NT2/D1 (cell line): ENCODE measurements at regions not wholly inside any gene's neighbourhood (a gene's known extent, or its start where the extent isn't known, plus 50 kb on each side); places are given as distances from the start of the nearest gene placed in this dataset.

Experiments
- DNase-seq: peaks from one replicate; pipeline ENCODE4 v3.0.0-alpha.2; 2011; ENCODE audit warnings: low read depth, low spot score
- H3K27me3 ChIP-seq: 2 replicates; pipeline ENCODE4 v1.6.0; 2011; ENCODE audit warnings: mild to moderate bottlenecking; ENCODE audit not compliant: insufficient read length, insufficient read depth
- H3K36me3 ChIP-seq: 2 replicates; pipeline ENCODE4 v1.6.1; 2011; ENCODE audit warnings: mild to moderate bottlenecking, low read length, mixed read lengths; ENCODE audit not compliant: insufficient read depth, insufficient read length
- H3K4me1 ChIP-seq: 2 replicates; pipeline ENCODE4 v1.5.1; 2011; ENCODE audit not compliant: insufficient read depth, insufficient read length
- H3K4me3 ChIP-seq: 2 replicates; pipeline ENCODE4 v1.5.1; 2011; ENCODE audit warnings: low read depth; ENCODE audit not compliant: insufficient read length
- H3K9ac ChIP-seq: 2 replicates; pipeline ENCODE4 v1.6.0; 2011; ENCODE audit warnings: low read depth; ENCODE audit not compliant: insufficient read length
- H3K9me3 ChIP-seq: 2 replicates; pipeline ENCODE4 v1.5.1; 2011; ENCODE audit warnings: mild to moderate bottlenecking, low read length; ENCODE audit not compliant: insufficient read depth
- SUZ12 ChIP-seq: IDR thresholded peaks from 2 replicates; pipeline ENCODE4 v1.6.1; 2011; ENCODE audit not compliant: insufficient read length, insufficient read depth; ENCODE audit errors: extremely low read depth
- YY1 ChIP-seq: IDR thresholded peaks from 2 replicates; pipeline ENCODE4 v1.6.1; 2011; ENCODE audit not compliant: insufficient read length, insufficient read depth
- ZNF274 ChIP-seq: IDR thresholded peaks from 2 replicates; pipeline ENCODE4 v1.6.1; 2011; ENCODE audit warnings: mild to moderate bottlenecking, low read depth, low read length

GRCh38 chr12:130043685-130044406 is 118.4 kb upstream of the FZD10 start:
- Histone ChIP-seq H3K27me3 (peaks cover 75% of the 10 kb centered on the region), H3K36me3 (no peaks in the 10 kb centered on the region), H3K4me3 (peak overlapping the region; percentile 24), H3K9me3 (no peaks in the 10 kb centered on the region), H3K4me1 (peaks cover 13% of the 10 kb centered on the region), H3K9ac (peak overlapping the region; percentile 46)
- DNase-seq = no peak
- TF ChIP-seq ZNF274 (no peak), YY1 (no peak), SUZ12 (no peak)

GRCh38 chr12:130044991-130045621 is 117.2 kb upstream of the FZD10 start:
- peak overlapping the region; percentile 24 for H3K4me3 ChIP-seq
- peaks cover 83% of the 10 kb centered on the region for H3K27me3 ChIP-seq
- no peaks in the 10 kb centered on the region for H3K9me3 ChIP-seq
- H3K36me3 ChIP-seq = no peaks in the 10 kb centered on the region
- peaks cover 13% of the 10 kb centered on the region for H3K4me1 ChIP-seq
- peak; percentile 56 for DNase-seq
- TF ChIP-seq SUZ12 (no peak), ZNF274 (no peak), YY1 (no peak)
- H3K9ac ChIP-seq = peak overlapping the region; percentile 46

GRCh38 chr12:130049666-130050065 is 112.6 kb upstream of the FZD10 start:
- no peaks in the 10 kb centered on the region for H3K36me3 ChIP-seq
- no peaks in the 10 kb centered on the region for H3K9me3 ChIP-seq
- peaks cover 8% of the 10 kb centered on the region for H3K4me1 ChIP-seq
- H3K27me3 ChIP-seq = peaks cover 70% of the 10 kb centered on the region
- no peak overlapping the region for H3K9ac ChIP-seq
- H3K4me3 ChIP-seq = no peak overlapping the region
- TF ChIP-seq ZNF274 = no peak
- no peak for TF ChIP-seq YY1
- no peak for TF ChIP-seq SUZ12
- DNase-seq = no peak

GRCh38 chr12:130051900-130052299 is 110.4 kb upstream of the FZD10 start:
- no peaks in the 10 kb centered on the region for H3K9me3 ChIP-seq
- H3K9ac ChIP-seq = no peak overlapping the region
- H3K4me3 ChIP-seq = no peak overlapping the region
- peaks cover 5% of the 10 kb centered on the region for H3K4me1 ChIP-seq
- TF ChIP-seq SUZ12 (no peak), YY1 (no peak), ZNF274 (no peak)
- peaks cover 58% of the 10 kb centered on the region for H3K27me3 ChIP-seq
- DNase-seq = no peak
- H3K36me3 ChIP-seq = no peaks in the 10 kb centered on the region

- Histone ChIP-seq H3K9ac (peak overlapping the region; percentile 39), H3K9me3 (no peaks in the 10 kb centered on the region), H3K27me3 (peaks cover 49% of the 10 kb centered on the region), H3K4me3 (no peak overlapping the region), H3K36me3 (no peaks in the 10 kb centered on the region), H3K4me1 (peaks cover 5% of the 10 kb centered on the region)
- DNase-seq = peak; percentile 32
- TF ChIP-seq YY1 = no peak
- TF ChIP-seq SUZ12 = no peak
- TF ChIP-seq ZNF274 = no peak
Measured at GRCh38 chr12:130053651-130054069, 108.6 kb upstream of the FZD10 start.

GRCh38 chr12:130054803-130055202 is 107.5 kb upstream of the FZD10 start:
- Histone ChIP-seq H3K9me3 (no peaks in the 10 kb centered on the region), H3K9ac (no peak overlapping the region), H3K4me1 (peaks cover 5% of the 10 kb centered on the region), H3K27me3 (peaks cover 37% of the 10 kb centered on the region), H3K4me3 (no peak overlapping the region), H3K36me3 (no peaks in the 10 kb centered on the region)
- TF ChIP-seq YY1 (no peak), SUZ12 (no peak), ZNF274 (no peak)
- no peak for DNase-seq

GRCh38 chr12:130058926-130059472 is 103.3 kb upstream of the FZD10 start:
- peaks cover 20% of the 10 kb centered on the region for H3K27me3 ChIP-seq
- peaks cover 21% of the 10 kb centered on the region for H3K9me3 ChIP-seq
- H3K36me3 ChIP-seq = no peaks in the 10 kb centered on the region
- no peak overlapping the region for H3K9ac ChIP-seq
- H3K4me3 ChIP-seq = no peak overlapping the region
- no peak for DNase-seq
- peaks cover 3% of the 10 kb centered on the region for H3K4me1 ChIP-seq
- TF ChIP-seq ZNF274 (no peak), SUZ12 (no peak), YY1 (no peak)
